GM11168 (cell line): ENCODE measurements at regions not wholly inside any gene's neighbourhood (a gene's known extent, or its start where the extent isn't known, plus 50 kb on each side); places are given as distances from the start of the nearest gene placed in this dataset.
"Not testable (repeated sequence)": the region's sequence is repeated elsewhere in the genome, so short reads cannot be mapped to it uniquely, and the experiment has no call there.

ENCODE experiments used
- in situ Hi-C: fragments of 300-500 bp; cut with MboI; formaldehyde crosslinking; loops from one replicate; pipeline ENCODE4 v1.12.0; 2022; ENCODE audit warnings: low sequenced_read_pairs; ENCODE audit not compliant: unreplicated experiment

DNA sequence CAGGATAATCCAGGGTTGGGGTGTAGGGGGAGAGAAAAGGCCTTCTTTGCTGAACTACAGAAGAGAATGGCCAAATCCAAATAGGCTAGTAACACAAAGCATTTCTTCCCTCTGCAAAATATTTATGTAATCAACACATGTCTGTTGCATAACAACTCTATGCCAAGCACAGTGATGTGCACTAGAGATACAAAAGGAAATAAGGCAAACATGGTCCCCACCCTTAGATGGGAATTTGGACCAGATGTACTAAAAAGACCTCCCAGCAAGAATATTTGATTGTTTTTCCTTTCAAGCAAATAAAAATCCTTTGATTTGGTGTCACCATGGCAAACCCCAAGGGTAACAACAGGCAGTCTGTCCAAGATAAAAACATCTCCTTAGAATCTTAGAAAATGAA is 177.6 kb upstream of the FGF13 start:
- in situ Hi-C loops = no loop called here

DNA sequence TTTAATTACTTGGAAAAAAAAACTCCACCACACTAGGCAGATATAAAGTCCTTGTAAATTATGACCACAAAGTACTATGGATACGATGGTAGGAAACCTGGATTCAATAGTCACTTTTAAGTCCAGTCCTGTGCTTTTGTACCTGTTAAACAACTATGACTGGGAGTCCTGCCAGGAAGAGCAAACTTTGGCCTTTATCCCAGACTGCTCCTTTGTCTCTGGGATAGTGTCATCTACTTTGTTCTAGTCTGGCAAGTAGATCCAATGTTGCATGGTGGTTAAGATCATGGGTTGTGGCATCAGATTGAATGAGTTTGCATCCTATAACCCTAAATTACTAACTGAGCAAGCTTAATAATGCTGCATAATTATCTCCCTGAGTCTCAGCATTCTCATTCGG is 175.3 kb upstream of the FGF13 start:
- in situ Hi-C loops = no loop called here

GRCh38 chrX:138885886-138886285 is 174.4 kb upstream of the FGF13 start:
- in situ Hi-C loops = no loop called here

DNA sequence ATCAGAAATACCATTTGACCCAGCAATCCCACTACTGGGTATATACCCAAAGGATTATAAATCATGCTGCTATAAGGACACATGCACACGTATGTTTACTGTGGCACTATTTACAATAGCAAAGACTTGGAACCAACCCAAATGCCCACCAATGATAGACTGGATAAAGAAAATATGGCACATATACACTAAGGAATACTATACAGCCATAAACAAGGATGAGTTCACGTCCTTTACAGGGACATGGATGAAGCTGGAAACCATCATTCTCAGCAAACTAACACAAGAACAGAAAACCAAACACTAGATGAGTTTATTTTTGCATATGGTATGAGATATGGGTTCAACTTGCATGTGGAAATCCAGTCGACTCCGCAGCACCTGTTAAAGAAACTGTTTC is 168.8 kb upstream of the FGF13 start:
- in situ Hi-C loops = not testable (repeated sequence)

- in situ Hi-C loops = no loop called here
Observed at GRCh38 chrX:138877746-138878145, 166.2 kb upstream of the FGF13 start.

- in situ Hi-C loops = no loop called here
Observed at GRCh38 chrX:138875472-138875871, 164.0 kb upstream of the FGF13 start.

DNA sequence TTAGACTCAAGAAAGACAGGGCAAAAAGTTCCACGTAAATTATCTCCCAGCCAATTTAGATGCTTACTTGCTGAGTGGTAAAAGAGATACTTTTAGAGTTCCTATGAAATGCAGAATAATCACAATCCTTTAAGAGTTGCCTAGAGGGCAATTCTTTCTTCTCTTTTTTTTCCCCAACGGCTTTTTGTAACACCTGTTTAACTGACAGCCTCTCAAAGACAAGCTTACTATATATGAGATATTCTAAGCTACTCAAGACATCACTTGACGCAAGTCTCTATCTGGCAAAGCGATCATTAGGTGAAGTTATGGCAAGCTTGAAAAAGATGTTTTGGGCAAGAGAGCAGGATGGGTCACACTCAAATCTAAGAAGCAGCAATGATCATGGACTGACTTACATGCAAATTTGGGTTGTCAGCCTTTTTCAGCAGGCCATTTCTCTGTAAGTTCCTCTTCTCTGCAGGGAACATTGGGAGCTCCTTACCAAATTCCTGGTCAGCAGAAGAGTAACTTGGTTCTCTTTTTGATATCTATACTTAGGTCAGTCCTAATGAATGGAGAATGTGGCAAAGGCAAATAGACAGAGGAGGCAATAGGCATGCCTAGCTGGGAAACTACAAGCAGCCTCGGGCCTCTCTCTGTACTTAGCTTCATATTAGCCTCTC is 162.9 kb upstream of the FGF13 start:
- in situ Hi-C loops = no loop called here

GRCh38 chrX:138873640-138874039 is 162.1 kb upstream of the FGF13 start:
- in situ Hi-C loops = not testable (repeated sequence)

GRCh38 chrX:138872537-138872936 is 161.0 kb upstream of the FGF13 start:
- in situ Hi-C loops = no loop called here

DNA sequence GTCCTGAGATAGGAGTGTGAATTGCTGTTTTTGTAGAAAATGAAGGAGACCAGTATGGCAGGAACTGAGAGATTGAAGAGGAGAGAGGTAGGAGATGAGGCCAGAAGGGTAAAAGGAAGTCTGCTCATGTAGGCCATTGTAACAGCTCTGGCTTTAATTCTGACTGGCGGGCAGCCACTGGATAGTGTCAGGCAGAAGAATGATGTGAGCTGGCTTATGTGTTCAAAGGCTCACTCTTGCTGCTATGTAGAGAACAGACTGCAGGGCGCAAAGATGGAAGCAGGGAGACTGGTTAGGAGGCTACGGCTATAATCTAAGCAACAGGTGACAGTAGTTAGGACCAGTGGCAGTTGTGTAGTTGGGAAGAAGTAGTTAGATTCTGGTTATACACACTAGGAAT is 160.2 kb upstream of the FGF13 start:
- in situ Hi-C loops = no loop called here

DNA sequence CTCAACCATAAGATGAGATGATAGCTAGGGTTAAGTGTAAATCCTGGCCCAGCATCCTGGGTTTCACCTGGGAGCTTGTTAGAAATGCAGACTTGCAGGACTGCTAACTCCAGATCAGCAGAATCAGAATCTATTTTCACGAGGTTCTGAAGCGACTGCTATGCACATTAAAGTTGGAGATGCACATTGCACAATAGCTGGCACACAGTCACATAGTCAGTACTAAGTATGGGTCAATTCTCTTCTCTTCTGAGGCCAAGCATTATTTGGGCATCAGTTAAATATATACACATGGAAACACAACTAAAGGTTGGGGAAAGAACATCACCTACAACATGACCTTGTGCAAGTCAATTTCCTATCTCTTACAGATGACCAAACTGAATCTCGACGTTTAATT is 155.1 kb upstream of the FGF13 start:
- in situ Hi-C loops = no loop called here

GRCh38 chrX:138865093-138865649 is 153.7 kb upstream of the FGF13 start:
- in situ Hi-C loops = no loop called here

GRCh38 chrX:138859421-138859820 is 147.9 kb upstream of the FGF13 start:
- in situ Hi-C loops = no loop called here

GRCh38 chrX:138858951-138859350 is 147.4 kb upstream of the FGF13 start:
- in situ Hi-C loops = no loop called here

- in situ Hi-C loops = no loop called here
Observed at GRCh38 chrX:138858438-138858837, 146.9 kb upstream of the FGF13 start.

DNA sequence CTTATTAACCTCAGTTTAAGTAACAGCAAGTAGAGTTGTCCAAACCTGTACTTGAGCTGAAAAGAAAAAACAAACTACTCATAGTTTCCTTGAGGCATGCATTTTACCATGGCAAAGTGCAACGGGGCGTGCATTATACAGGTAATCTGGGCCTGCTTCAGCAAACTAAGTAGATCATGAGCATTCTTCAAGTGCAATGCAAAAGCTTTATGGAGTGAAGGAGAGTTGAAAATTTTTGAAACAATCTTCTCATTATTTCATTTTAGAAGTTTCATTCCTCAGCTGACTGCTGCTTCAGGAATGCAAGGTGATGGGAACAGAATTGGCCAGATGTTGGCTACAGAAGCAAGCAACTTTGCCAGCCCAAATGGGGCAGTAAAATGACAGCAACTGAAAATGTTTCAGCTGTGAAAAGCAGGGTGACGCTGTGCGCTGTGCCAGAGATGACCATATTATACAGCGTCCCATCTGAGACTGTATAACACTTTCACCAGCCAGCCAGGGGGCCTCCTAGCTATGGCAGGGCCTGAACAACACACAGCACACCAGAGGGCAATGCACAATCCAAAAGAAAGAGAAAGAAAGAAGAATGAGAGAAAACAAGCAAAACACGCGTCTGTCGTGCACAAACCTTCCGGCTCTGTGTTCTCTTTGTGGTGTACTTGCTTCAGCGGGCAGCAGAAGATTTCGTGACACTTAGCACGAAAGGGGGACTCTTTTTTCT is 145.5 kb upstream of the FGF13 start:
- in situ Hi-C loops = no loop called here

GRCh38 chrX:138853936-138854335 is 142.4 kb upstream of the FGF13 start:
- in situ Hi-C loops = no loop called here

GRCh38 chrX:138849521-138849920 is 138.0 kb upstream of the FGF13 start:
- in situ Hi-C loops = no loop called here

GRCh38 chrX:138847930-138848329 is 136.4 kb upstream of the FGF13 start:
- in situ Hi-C loops = no loop called here

GRCh38 chrX:138845786-138846185 is 134.3 kb upstream of the FGF13 start:
- in situ Hi-C loops = no loop called here

DNA sequence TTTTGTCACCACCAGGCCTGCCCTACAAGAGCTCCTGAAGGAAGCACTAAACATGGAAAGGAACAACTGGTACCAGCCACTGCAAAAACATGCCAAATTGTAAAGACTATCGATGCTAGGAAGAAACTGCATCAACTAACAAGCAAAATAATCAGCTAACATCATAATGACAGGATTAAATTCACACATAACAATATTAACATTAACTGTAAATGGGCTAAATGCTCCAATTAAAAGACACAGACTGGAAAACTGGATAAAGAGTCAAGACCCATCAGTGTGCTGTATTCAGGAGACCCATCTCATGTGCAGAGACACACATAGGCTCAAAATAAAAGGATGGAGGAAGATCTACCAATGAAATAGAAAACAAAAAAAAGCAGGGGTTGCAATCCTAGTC is 95.9 kb upstream of the FGF13 start:
- in situ Hi-C loops = not testable (repeated sequence)

DNA sequence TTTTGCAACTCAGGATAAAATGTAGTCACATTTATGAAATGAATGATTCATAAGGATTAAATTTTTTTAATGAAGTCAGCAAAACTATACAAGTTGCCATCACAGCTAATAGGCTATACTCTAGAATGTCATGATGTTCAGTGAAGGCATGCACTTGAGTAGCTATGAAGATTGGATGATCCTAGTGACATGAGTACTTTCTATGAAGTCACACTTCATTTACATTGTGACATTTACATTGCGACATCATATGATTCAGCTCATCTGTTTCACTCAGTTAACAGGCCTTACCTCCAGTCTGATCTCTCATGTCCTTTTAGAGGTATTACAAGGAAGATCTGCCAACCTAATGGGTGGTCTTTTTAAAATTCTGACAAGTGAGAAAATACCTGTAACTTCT is 82.7 kb upstream of the FGF13 start:
- in situ Hi-C loops = no loop called here
